HG02938 (cell line): ENCODE measurements at regions not wholly inside any gene's neighbourhood (a gene's known extent, or its start where the extent isn't known, plus 50 kb on each side); places are given as distances from the start of the nearest gene placed in this dataset.

Experiments used
- ATAC-seq: cut with Tn5 transposase; IDR thresholded peaks from one replicate; pipeline ENCODE4 v1.9.1; 2021; ENCODE audit warnings: mild to moderate bottlenecking, moderate library complexity; ENCODE audit not compliant: unreplicated experiment

DNA sequence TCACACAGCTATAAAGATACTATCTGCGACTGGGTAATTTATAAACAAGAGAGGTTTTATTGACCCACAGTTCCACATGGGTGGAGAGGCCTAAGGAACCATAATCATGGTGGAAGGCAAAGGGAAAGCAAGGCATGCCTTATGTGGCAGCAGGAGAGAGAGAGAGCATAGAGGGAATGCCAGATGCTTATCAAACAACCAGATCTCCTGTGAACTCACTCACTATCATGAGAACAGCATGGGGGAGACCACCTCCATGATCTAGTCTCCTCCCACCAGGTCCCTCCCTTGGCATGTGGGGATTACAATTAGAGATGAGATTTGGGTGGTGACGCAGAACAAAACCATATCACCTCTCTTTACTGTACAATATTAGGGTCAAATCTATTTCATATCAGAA lies 1101.6 kb upstream of the RAG2 start:
- no peak for ATAC-seq

DNA sequence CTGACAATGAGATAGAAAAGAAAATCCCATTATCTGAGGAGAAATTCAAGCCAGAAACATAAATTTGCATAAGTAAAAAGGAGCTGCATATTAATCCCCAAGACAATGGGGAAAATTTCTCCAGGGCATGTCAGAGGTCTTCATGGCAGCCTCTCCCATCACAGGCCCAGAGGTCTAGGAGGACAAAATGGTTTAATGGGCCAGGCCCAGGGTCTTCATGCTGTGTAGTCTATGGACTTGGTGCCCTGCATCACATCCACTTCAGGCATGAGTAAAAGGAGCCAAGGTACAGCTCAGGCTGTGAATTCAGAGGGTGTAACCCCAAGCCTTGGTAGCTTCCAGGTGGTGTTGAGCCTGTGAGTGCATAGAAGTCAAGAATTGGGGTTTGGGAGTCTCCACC lies 1097.2 kb upstream of the RAG2 start:
- ATAC-seq: no peak

DNA sequence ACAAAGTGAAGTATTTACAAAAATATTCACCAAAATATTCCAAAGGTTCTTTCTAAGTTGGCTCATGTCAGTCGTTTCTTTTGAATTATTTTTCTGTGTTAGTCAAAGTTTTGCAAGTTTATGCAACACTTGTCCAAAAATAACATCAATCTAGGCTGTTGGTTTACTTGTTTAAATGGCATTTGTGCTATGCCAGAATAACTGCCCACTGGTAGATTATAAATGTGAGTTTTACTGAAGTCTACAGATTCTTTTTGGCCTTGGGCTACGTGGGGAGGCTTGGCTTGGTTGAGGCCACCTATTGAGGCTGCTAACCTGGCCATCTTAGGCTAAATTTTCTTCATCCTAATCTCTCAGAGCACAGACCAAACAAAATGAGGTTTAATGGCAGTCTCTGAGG lies 1091.9 kb upstream of the RAG2 start:
- ATAC-seq: no peak

DNA sequence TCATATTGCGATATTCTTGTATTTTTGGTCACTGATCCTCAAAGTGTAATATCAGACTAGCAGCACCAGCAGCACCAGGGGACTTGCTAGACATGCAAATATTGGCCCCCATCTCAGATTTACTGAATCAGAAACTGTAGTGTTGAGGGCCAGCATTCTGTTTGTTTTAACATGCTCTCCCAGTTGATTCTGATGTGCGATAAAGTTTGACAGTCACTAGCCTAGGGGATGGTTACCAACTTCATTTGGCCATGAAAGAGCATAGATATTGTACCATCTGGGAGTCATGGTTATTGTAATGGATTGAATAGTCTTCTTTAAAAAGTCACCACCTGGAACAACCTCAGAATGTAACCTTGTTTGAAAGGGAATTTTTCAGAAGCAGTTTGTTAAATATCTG lies 1090.4 kb upstream of the RAG2 start:
- ATAC-seq: no peak

DNA sequence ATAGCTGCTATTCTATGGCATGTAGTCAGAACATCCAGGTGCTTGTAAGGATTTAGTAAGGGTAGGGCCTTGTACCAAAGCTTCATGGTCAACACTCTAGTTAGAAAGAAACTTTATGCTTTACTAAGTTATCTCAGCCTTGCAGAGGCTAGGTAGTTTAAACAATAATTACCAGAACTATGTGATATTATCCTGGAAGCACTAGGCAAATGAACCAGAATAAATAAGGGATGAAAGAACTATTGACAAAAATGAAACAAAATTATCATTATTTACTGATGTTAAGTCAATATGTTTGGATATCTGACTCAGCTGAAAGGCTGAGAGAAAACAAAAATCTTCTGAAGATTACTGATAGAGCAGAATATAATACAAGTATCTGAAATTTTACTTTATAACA lies 1089.1 kb upstream of the RAG2 start:
- ATAC-seq: no peak

DNA sequence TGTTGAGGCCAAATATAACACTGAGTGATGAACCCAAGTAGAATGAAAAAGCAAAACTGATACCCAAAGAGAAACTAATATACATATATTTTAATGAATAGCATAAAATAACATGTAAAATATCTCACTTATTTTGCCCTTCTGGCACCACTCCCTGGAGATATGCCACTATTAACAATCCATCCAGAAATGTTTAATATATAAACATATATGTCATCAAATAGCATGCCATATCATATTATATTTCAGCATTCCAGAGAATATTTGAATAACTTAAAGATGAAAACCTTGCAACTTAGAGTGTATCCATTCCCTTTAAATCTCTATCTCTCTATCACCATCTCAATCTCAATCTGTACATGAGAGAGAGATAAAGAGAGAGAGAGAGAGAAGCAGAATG lies 1073.3 kb upstream of the RAG2 start:
- no peak for ATAC-seq

DNA sequence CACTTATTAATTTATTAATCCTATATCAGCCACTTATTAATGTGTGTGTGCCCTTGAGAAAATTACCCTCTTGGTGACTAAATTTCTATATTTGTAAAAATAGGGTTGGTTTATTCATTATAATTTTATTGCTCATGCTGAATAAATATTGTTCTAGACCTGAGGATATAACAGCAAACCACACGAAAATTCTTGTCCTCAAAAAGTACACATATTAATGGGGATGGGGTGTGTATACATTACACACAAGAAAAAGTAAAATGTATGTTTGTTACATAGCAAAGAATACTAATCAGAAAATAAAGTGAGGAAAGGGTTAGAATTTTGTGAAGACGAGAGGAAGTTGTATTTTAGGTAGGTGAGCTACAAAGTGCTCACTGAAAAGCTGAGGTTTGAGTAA lies 1068.9 kb upstream of the RAG2 start:
- ATAC-seq: no peak

DNA sequence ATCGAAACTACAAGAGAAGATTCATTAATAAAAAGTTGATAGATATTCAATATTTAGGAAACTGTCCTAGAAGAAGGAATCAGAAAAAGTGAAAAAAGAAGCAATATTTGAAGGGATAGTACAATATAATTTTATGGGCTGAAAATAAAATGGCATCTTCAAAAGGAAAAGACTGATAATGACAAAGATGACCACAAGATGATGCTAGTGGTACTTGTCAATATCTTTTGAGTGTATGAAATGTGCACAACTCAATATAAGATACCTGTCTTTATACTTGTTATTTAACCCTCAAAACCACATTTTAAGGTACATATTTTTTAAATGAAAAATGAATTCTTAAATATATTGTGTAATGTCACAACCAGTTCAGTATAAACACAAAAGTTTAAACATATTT lies 1059.6 kb upstream of the RAG2 start:
- ATAC-seq: no peak

DNA sequence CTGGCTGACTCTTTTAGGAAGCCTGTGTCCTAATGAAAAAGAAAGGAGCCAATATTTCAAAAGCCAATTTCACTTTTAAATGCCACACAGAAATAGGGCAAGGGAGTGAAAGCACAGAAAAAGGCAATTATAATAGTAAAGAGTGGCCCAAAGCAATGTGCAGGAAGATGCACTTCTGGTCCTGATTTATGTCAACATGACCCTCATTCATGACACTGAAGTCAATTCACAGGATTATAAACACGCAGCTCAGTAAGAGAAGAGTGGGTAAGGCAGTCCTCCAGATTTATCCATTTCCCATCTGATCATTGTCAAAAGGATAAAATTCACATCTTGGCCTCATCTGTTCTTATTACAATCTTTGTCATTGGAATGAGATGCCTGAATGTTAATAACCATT lies 1049.7 kb upstream of the RAG2 start:
- ATAC-seq: no peak

DNA sequence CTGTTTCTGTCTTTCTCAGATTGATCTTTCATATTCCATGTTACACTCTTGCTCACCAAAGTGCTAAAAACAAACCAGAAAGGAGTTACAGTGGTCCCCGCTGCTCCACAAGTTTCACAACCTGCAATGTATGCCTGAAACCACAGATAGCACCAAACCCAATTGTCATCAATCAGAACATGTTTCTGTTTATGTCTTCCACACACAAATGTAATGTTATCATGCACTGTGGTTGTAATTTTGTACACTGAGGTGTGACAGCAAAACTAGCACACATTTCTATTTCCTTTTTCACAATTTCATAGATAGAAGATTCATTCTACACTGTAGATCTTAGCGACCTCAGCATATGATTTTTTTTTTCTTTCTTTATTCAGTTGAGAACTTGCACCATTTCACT lies 1045.9 kb upstream of the RAG2 start:
- no peak for ATAC-seq

DNA sequence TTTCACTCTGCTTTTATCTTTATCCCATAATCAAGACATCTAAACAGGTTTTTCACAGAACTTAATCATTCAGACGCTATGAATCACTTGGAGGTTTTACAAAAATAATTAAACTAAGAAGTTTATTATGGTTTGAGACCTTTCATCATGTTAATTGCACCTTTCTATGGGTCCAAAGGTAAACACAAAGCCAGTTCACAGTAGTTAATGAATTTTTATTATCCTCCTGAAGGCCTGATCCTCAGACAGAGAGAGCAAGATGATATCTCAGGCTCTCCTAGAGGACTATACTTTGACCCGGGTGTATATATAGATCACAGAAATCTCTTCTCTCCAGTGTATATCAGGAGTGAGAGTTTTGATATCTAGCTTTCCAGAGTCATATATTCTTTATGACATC lies 1044.3 kb upstream of the RAG2 start:
- no peak for ATAC-seq

DNA sequence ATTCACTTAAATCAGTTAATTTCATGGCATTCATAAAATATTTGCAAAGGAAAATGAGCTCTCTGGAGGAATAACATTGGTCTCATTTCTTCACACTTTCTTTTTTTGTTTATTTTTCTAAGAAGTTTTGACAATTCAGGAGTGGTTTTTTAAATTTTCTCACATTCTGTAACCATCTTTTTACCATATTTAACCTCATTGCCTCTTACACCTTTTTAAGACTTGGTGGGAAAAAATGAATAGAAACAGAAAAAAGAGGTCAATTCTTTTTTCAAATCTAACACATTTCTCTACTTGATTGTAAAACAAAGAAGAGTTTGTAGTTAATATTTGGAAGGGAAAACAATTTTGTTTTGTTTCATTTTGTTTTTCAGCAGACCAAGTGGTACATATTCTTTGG lies 1034.7 kb upstream of the RAG2 start:
- no peak for ATAC-seq

DNA sequence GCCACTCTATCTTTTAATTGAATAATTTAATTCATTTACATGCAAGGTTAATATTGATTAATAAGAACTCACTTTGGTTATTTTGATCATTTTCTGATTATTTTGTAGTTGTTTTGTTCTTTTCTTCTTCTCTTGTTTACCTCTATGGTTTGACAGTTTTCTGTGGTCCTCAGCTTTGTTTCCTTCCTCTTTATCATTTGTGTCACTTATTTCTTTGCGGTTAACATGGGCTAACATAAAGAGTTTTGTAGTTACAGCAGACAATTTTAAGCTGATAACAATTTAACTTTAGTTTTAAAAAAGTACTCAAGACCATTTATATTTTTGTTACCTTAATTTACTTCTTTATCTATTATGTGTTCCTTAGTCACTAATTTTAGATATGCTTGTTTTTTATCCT lies 1032.8 kb upstream of the RAG2 start:
- ATAC-seq: no peak

DNA sequence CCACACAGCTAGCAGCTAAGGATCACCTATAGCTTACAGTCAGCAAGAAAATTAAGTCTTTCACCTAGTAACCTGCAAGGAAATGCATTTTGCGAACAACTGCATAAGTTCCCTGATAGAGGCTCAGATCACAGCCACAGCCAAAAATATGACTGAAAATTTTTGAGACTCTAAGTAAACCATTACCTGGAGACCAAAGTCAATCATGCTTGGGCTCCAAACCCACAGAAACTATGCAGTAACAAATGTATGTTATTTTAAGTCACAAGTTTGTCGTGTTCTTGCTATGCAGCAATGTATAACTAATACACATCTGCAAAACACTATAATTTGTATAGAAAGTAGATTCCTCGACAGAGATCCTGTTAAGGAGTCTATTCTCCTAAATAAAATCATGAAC lies 1025.7 kb upstream of the RAG2 start:
- no peak for ATAC-seq

DNA sequence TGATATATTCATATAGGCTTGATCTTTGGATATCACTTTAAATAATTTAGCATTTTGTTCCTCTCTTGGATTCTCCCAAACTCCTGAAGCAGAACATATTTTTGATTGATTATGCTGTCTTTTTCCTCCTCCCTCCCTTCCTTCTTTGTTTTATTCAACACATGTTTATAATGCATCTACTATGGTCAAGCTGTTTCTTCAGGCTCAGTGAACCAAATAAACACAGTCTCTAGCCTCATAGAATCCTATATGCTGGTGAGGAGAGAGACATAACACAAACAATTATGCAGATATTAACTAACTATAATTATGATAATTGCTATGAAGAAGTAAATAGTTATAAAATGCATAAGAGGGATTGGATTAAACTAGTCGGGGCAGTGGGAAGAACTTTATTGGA lies 1023.6 kb upstream of the RAG2 start:
- ATAC-seq: no peak

DNA sequence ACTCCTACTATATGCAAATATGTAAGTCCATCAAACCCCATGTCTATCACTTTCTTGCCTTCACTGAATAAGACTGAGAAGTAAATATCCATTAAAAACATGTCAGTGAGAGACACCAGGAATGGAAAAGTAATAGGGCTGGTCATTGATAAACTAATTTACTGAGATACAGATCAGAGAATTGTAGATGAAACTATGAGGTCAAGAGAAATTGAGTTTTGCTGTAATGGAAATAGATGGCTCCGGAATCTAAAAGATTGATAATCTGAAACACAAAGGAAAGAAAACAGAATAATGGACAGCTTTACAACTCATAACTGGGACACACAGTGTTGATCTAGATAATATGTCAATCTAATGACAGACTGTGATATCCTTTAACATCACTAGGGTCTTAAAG lies 1018.3 kb upstream of the RAG2 start:
- ATAC-seq: no peak

DNA sequence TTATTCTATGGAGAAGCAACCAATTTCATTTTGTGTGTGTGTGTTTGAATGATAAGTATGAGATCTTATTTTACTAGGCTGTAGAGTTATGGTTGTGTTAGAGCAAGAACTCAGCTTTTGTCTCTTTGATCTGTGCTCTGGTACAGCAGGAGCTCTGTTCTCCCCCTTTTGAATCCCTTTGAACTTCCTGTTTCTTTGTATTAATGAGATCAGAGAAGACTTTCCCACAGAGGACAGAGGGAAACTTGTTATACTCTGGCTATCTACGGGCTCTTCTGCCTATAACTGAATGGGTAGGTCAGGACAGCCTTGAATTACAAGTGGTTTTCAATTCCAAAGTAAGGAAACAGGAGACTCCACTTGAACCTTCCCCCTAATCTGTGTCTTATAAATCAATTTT lies 1015.0 kb upstream of the RAG2 start:
- ATAC-seq: no peak

DNA sequence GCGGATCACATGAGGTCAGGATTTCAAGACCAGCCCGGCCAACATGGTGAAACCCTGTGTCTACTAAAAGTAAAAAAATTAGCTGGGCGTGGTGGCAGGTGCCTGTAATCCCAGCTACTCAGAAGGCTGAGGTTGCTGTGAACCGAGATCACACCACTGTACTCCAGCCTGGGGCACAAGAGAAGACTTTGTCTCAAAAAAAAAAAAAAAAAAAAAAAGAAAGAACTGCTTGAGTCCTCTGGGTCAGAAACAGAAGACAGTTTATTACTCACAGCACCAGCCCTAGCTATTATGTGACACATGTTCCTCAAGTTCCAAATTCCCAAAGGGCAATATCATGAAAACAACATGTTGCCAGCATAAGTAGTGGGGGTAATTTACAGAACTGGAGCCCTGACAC lies 1014.1 kb upstream of the RAG2 start:
- no peak for ATAC-seq

DNA sequence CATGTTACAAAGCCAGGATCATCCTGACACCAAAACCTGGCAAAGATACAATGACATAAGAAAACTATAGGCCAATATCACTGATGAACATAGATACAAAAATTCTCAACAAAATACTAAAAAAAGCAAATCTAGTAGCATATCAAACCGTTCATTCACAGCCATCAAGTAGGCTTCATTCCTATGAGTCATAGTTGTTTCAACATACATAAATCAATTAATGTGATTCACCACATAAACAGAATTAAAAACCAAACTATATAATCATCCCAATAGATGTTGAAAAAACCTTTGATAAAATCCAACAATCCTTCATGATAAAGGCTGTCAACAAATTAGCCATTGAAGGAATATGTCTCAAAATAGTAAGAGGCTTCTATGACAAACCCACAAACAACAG lies 1007.2 kb upstream of the RAG2 start:
- ATAC-seq: no peak

DNA sequence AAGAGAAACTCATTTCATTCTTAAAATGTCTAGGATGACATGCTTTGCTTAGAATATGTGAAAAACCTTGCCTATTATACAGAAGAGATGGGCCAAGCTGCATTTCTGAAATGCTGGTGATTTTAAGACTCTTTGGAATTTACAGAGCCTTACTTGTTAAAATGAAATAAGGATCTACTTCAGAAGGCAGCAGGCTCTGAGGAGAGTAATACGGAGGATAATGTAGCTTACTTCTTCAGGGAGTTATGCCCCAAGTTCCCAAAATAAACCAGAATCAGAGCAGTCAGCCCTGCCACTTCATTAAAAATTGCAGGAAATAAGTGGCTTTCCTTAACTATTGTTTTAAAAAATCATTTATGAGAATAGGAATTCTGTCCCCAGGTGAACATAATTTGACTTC lies 1000.3 kb upstream of the RAG2 start:
- no peak for ATAC-seq

DNA sequence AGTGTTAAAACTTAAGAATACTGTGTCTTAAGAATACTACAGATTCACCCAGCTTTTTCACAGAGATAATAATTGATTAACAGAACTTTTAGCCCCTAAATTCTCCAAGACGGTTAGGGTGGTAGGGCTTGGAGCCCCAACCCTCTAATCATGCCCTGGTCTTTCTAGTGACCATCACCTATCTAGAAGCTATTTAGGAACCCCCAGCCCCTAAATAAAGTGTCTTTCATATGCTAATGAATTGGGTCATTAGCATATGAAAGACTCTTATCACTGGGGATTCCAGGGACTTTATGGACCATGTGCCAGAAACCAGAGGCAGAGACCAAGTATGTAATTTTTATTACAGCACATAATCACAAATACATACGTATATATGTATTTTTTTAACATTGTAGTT lies 999.7 kb upstream of the RAG2 start:
- no peak for ATAC-seq

DNA sequence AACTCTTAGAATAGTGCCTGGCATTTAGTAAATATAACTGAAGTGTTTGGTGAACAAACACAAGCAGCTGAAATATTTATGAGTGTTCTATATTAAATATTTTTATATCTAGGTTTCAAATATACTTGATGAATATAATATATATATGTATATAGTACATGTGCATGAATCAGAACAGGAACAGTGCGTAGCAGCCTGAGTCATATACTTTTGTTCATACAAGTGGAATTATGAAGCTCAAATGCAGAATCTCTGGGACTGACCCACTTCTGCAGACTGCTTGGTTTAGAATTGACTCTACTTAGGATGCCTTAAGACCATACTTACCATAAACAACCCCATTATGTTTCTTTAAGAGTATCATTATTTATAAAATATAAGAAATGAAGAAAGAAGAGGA lies 997.8 kb upstream of the RAG2 start:
- ATAC-seq: no peak

DNA sequence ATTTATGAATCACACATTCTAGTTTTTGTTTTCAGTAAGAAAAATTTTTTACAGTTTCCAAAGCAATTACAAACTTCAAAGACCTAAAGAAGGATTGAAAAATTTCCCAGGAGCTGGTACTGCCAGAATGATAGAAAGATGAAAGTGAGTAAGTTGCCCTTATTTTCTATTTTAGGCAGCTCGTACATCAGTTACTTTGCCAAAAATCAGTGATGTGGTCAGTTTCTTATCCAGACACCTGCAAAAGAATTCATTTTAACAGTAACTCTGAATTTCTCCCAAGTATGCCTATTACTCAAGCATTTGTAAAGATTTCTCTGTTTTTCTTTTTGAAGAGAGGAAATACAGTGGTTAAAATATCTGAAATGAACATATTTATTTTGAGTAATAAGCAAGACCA lies 976.3 kb upstream of the RAG2 start:
- no peak for ATAC-seq

DNA sequence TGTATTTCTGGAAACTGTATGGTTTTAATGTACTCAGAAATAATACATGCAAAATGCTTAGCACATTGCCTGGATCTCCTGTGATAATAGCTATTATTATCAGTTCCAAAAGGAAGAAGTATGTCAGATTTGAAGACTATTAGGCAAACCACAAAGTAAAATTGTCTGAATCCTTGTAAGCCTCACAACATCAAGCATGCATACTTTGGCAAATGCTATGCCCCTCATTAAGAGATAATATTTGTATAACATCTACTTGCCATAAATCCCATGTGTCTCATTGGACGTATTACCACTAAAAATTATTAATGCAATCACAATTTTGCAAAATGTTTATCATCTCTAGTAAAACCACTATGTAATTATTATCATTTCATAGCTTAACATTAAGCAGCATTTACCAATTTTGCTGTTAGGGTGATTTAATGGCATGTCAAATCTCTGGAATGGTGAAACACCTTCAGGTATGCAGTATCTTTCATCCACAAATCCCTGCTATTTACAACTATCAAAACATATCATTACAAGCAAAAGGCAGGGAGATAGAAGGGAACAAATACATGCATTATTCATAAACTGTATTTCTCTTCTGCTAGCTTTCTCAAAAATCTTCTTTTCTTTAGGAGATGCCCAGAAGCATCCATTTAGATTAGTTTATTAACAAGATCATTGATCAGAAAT lies 974.6 kb upstream of the RAG2 start:
- no peak for ATAC-seq
